GM10266 (cell line): ENCODE measurements at regions not wholly inside any gene's neighbourhood (a gene's known extent, or its start where the extent isn't known, plus 50 kb on each side); places are given as distances from the start of the nearest gene placed in this dataset.

Experiments
- DNase-seq: peaks from one replicate; pipeline ENCODE4 v3.0.0; 2012; ENCODE audit errors: extremely low spot score
- TF ChIP-seq, protein P1 (sequence below): IDR thresholded peaks from 2 replicates; pipeline ENCODE4 v1.5.1; 2012; ENCODE audit warnings: mild to moderate bottlenecking, low read depth; ENCODE audit not compliant: control insufficient read depth, insufficient read depth; ENCODE audit errors: missing control alignments

DNA sequence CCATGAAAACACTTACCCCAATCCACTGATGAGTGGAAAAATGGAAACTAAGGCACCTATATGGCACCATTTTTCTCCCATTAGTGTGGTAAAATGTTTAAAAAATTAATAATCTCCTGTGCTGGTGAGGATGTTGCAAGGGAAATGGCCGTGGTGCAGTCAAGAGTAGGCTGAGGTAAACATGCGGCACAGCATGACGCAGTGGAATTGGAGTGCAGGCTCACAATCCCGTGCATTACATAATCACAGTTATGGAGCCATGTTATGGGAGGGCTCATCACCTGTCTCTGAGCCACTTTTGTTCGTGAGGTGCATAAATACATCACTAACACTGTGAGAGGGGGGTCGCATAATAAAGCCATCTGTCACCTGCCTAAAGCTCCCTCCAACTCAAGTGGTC, 164.4 kb upstream of the XYLT1 start:
- DNase-seq, result no peak
- TF ChIP-seq, protein P1, sequence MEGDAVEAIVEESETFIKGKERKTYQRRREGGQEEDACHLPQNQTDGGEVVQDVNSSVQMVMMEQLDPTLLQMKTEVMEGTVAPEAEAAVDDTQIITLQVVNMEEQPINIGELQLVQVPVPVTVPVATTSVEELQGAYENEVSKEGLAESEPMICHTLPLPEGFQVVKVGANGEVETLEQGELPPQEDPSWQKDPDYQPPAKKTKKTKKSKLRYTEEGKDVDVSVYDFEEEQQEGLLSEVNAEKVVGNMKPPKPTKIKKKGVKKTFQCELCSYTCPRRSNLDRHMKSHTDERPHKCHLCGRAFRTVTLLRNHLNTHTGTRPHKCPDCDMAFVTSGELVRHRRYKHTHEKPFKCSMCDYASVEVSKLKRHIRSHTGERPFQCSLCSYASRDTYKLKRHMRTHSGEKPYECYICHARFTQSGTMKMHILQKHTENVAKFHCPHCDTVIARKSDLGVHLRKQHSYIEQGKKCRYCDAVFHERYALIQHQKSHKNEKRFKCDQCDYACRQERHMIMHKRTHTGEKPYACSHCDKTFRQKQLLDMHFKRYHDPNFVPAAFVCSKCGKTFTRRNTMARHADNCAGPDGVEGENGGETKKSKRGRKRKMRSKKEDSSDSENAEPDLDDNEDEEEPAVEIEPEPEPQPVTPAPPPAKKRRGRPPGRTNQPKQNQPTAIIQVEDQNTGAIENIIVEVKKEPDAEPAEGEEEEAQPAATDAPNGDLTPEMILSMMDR, result no peak

DNA sequence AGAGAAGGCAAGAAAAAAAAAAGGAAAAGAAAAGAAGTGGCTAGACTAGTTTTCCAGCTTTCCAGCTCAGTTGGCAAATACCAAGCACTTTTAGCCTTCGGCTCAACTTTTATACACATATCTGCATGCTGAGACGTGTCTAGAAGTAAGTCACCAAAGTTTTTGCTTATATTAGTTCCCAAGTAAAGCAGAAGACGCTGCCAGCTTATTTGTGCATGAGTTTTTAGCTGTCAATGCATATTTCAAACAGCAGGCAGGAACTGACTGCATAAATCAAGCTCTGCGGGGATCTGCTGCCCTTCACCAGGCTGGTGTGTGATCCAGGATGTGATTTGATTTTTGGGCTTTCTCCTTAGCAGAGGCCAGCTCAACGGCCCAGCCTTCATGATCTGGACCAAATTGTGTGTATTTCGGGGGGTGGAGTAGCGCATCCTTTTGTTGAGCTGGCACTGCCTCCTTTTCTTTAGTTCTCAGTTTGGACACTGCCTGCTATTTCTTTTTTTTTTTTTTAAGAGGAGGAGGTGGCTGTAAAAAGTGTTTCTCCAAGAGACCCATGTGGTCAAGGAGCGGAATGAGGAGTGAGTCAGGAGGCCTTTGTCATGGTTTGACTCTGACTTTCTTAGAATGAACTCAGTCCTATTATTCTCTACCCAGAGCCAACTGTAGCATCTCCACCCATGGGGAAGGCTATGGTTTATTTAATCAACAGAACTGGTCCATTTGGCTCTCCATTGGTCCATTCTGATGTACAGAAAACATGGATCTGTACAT, 162.6 kb upstream of the XYLT1 start:
- TF ChIP-seq, protein P1, result no peak
- DNase-seq, result no peak

DNA sequence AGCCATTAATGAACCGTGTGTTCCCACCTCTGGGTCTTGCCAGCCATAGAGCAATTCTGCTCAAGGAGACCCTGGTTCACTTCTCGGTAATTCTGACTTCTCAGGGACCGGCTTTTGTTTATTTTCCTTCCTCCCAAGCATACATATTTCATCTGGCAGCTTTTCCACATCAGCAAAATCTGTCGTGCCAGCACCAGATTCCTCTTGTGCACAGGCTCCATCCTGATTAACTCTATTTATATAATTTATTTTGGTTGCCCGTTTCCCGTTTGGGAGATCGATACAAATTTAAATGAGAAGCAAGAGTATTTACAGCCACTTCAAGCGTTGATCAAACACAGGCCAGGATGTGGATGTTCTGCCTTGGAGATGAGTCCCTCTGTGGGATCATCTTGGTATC, 161.9 kb upstream of the XYLT1 start:
- no peak for DNase-seq
- TF ChIP-seq, protein P1, result no peak

DNA sequence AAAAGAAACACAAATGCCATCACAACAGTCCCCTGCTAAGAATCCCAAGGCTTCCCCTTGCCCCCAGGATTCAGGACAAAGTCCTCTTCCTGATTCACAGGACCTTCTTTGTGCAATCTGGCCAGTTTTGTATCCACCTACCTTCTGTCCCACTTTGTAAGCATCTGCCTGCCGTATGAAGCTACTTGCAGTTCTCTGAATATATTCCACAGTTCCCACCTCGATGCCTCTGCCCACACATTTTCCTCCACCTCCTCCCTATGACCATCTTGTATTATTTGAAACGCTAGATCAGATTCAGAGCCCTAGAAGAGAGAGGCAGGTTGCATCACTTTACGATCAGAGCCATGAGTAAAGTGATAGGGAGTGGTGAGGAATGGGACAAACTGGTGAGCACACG, 159.2 kb upstream of the XYLT1 start:
- DNase-seq, result no peak
- TF ChIP-seq, protein P1, result no peak

DNA sequence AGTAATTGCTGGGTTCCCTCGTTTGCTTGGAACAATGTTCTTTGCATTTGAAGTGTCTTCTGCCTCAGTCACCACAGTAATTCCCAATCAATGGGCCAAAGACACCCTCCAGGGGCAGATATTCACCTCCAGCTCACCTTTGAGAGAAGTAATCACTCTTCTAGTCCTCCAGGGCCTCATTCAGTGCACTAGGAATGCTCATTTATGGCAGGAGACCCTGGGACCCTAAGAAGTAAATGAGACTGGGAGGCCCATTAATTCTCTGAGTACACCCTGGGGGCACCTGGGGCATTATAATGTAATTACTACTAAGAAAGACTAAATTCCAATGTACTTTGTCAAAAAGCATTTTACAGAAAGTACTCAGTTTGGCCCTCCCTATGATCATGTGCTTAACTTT, 158.2 kb upstream of the XYLT1 start:
- TF ChIP-seq, protein P1, result no peak
- no peak for DNase-seq

DNA sequence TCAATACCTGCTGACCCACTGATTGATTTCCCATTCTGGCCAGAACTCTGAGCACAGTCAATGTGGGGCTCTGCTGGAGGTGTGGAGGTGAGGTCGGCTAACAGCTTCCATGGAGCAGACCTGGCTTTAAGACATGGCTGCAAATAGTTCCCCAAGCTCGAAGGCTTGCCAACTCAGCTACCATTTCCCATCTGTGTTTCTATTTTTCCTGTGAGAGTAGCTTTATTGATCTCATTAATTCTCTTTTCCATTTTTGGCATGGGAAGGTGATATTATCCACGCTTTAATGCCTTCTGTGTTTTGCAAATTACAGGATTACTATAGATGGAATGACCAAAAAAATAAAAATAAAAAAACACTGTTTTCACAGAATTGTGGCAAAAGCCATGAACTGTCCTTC, 151.6 kb upstream of the XYLT1 start:
- DNase-seq, result no peak
- TF ChIP-seq, protein P1, result no peak

DNA sequence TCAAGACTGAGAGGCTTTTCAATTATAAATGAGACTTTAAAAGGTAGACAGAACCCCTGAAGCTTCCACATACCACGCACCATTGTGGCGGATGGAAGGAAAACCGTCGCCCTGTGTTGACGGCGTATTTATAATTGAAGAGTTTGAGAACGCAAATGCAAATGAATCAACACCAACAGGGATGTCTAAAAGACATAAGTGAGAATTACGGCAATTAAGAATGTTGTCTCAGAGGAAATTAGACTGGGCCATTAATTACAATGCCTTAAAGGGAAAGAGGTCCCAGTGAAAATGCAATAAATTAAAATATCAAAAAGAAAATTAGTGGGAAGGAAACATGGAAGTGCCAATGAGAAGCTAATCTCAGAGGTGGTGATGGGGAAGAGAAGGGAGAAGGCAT, 148.5 kb upstream of the XYLT1 start:
- TF ChIP-seq, protein P1, result no peak
- DNase-seq, result no peak
